Lung (tissue), 11 donors: ENCODE measurements at regions not wholly inside any gene's neighbourhood (a gene's known extent, or its start where the extent isn't known, plus 50 kb on each side); places are given as distances from the start of the nearest gene placed in this dataset.
A peak's percentile ranks its signal among the peaks of the same experiment; 100 is the strongest.

ENCODE experiments used
- ATAC-seq: fragments of 200-7000 bp; cut with Tn5 transposase; one replicate; pipeline ENCODE4 v1.9.1; 2020; ENCODE audit warnings: moderate number of reproducible peaks; ENCODE audit not compliant: insufficient read depth, low FRiP score
- DNase-seq, 3 donors: peaks; one replicate each; pipeline ENCODE4 v3.0.0-alpha.2; 2013 to 2017
- H3K27ac ChIP-seq, 2 donors: one replicate each; pipeline ENCODE4 v1.5.1; 2013; ENCODE audit warnings: mild to moderate bottlenecking in 2 of 2, moderate library complexity in 2 of 2, control low read depth in 1 of 2, inconsistent platforms in 1 of 2, low read depth in 1 of 2, low read length in 1 of 2
- H3K27me3 ChIP-seq, 3 donors: one replicate each; pipeline ENCODE4 v1.5.1; 2013; ENCODE audit warnings: low read length in 2 of 3; ENCODE audit not compliant: control insufficient read depth in 3 of 3, insufficient read depth in 3 of 3
- H3K36me3 ChIP-seq, 4 donors: one replicate each; pipeline ENCODE4 v1.5.1; 2013; ENCODE audit warnings: low read length in 4 of 4, mild to moderate bottlenecking in 1 of 4, moderate library complexity in 1 of 4; ENCODE audit not compliant: control insufficient read depth in 4 of 4, insufficient read depth in 4 of 4
- H3K4me1 ChIP-seq, 5 donors: one replicate each; pipeline ENCODE4 v1.5.1; 2013; ENCODE audit warnings: low read length in 5 of 5, mild to moderate bottlenecking in 2 of 5, moderate library complexity in 1 of 5; ENCODE audit not compliant: control insufficient read depth in 5 of 5, insufficient read depth in 5 of 5
- H3K4me3 ChIP-seq: one replicate; pipeline ENCODE4 v1.5.1; 2013; ENCODE audit warnings: mild to moderate bottlenecking, control low read depth, moderate library complexity
- H3K9ac ChIP-seq, 2 donors: one replicate each; pipeline ENCODE4 v1.5.1; 2013; ENCODE audit warnings: low read length in 2 of 2, control low read depth in 1 of 2; ENCODE audit not compliant: insufficient read depth in 1 of 2
- H3K9me3 ChIP-seq, 4 donors: one replicate each; pipeline ENCODE4 v1.5.1; 2013; ENCODE audit warnings: low read length in 3 of 4, mild to moderate bottlenecking in 1 of 4, moderate library complexity in 1 of 4; ENCODE audit not compliant: control insufficient read depth in 4 of 4, insufficient read depth in 3 of 4
- CTCF ChIP-seq: IDR thresholded peaks from 2 replicates; pipeline ENCODE4 v1.5.1; 2012; ENCODE audit warnings: mild to moderate bottlenecking; ENCODE audit errors: control extremely low read depth, extremely low read depth
- WGBS, 2 donors: extraction: QIAGEN DNeasy Blood & Tissue Kit; methylation state at CpG; one replicate each; pipeline ENCODE4 v1.1.7; 2013; 5-methylcytosine and 5-hydroxymethylcytosine counted together
- donor health status: control.
- donor health status: control.
- donor health status: Bipolar disorder and iron deficiency.
- donor health status: healthy.
- donor health status: DM: yes; HTN: yes; CAD: no.

GRCh38 chr17:70621566-70621965 lies 452.2 kb downstream of the KCNJ2 start:
- no peaks in the 10 kb centered on the region for H3K9me3 ChIP-seq
- H3K27ac ChIP-seq, result no peak overlapping the region
- DNase-seq, result peak; percentile 64 to 85 (median 68)
- H3K27me3 ChIP-seq, result no peaks in the 10 kb centered on the region
- ATAC-seq, result no peak
- TF ChIP-seq CTCF, result no peak
- no peaks in the 10 kb centered on the region for H3K36me3 ChIP-seq
- no peak overlapping the region for H3K9ac ChIP-seq
- H3K4me1 ChIP-seq, result peaks cover 0 to 11% (median 0%) of the 10 kb centered on the region in 5 donors
- WGBS, 2 donors, result 73 to 91% methylated on average over 5 of the region's 5 CpGs
- H3K4me3 ChIP-seq, result no peak overlapping the region

- H3K36me3 ChIP-seq, result no peaks in the 10 kb centered on the region
- H3K9me3 ChIP-seq, result no peaks in the 10 kb centered on the region
- DNase-seq (peak; percentile 72 to 82 (median 79)), ATAC-seq (no peak)
- no peak overlapping the region for H3K27ac ChIP-seq
- H3K9ac ChIP-seq, result no peak overlapping the region
- 28 to 29% methylated on average over 12 of the region's 12 CpGs for WGBS, 2 donors
- peaks cover 0 to 11% (median 0%) of the 10 kb centered on the region in 5 donors for H3K4me1 ChIP-seq
- H3K27me3 ChIP-seq, result no peaks in the 10 kb centered on the region
- TF ChIP-seq CTCF, result no peak
- H3K4me3 ChIP-seq, result no peak overlapping the region
These were observed 453.3 kb downstream of the KCNJ2 start for GRCh38 chr17:70622368-70623260.

GRCh38 chr17:70624211-70624610 lies 454.9 kb downstream of the KCNJ2 start:
- H3K36me3 ChIP-seq, result no peaks in the 10 kb centered on the region
- H3K27me3 ChIP-seq, result no peaks in the 10 kb centered on the region
- ATAC-seq (no peak), DNase-seq (peak in 1 of 3 donors; percentile 7)
- no peaks in the 10 kb centered on the region for H3K9me3 ChIP-seq
- peaks cover 0 to 11% (median 0%) of the 10 kb centered on the region in 5 donors for H3K4me1 ChIP-seq
- no peak overlapping the region for H3K4me3 ChIP-seq
- no peak for TF ChIP-seq CTCF
- H3K27ac ChIP-seq, result no peak overlapping the region
- H3K9ac ChIP-seq, result no peak overlapping the region
